GM06990 (cell line): ENCODE measurements at regions not wholly inside any gene's neighbourhood (a gene's known extent, or its start where the extent isn't known, plus 50 kb on each side); places are given as distances from the start of the nearest gene placed in this dataset.

Experiments
- DNase-seq: peaks from one replicate; pipeline ENCODE4 v3.0.0-alpha.2; 2011; ENCODE audit not compliant: insufficient read length; ENCODE audit errors: extremely low read depth
- H3K27me3 ChIP-seq: replicated peaks from 2 replicates; pipeline ENCODE4 v1.6.0; 2011; ENCODE audit warnings: low read length; ENCODE audit not compliant: control insufficient read depth, insufficient read depth
- H3K36me3 ChIP-seq: 2 replicates; pipeline ENCODE4 v1.5.1; 2011; ENCODE audit warnings: low read length; ENCODE audit not compliant: control insufficient read depth, insufficient read depth
- H3K4me3 ChIP-seq: replicated peaks from 2 replicates; pipeline ENCODE4 v1.5.1; 2011; ENCODE audit warnings: low read depth, mild to moderate bottlenecking, control low read depth, low read length
- TF ChIP-seq, protein P1 (sequence below): IDR thresholded peaks from 2 replicates; pipeline ENCODE4 v1.5.1; 2011; ENCODE audit warnings: low read length, control low read depth, mild to moderate bottlenecking, inconsistent platforms; ENCODE audit not compliant: insufficient read depth, poor library complexity, severe bottlenecking

DNA sequence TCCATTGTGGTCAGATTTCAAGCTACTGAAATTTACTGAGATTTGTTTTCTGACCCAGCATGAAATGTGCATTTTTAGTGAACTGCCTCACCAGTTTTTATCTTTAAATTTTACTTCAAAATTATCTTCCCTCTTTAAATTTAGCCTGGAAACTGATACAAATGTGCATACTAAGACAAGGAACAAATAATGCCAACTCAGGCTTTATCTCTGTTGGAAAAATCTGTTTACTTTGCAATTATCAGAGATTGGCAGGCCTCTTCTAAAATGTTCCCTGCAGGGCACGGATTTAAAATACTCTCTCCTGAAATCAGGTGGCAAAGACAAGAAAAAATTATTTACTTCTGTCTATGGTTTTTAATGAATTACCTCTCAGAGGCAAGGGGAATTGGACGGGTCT lies 151.0 kb upstream of the PTCH1 start:
- no peak for DNase-seq
- H3K27me3 ChIP-seq: no peaks in the 10 kb centered on the region; the same call in 1 of the 2 replicates
- TF ChIP-seq, protein P1, sequence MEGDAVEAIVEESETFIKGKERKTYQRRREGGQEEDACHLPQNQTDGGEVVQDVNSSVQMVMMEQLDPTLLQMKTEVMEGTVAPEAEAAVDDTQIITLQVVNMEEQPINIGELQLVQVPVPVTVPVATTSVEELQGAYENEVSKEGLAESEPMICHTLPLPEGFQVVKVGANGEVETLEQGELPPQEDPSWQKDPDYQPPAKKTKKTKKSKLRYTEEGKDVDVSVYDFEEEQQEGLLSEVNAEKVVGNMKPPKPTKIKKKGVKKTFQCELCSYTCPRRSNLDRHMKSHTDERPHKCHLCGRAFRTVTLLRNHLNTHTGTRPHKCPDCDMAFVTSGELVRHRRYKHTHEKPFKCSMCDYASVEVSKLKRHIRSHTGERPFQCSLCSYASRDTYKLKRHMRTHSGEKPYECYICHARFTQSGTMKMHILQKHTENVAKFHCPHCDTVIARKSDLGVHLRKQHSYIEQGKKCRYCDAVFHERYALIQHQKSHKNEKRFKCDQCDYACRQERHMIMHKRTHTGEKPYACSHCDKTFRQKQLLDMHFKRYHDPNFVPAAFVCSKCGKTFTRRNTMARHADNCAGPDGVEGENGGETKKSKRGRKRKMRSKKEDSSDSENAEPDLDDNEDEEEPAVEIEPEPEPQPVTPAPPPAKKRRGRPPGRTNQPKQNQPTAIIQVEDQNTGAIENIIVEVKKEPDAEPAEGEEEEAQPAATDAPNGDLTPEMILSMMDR: no peak
- H3K36me3 ChIP-seq: no peaks in the 10 kb centered on the region
- no peak overlapping the region for H3K4me3 ChIP-seq

DNA sequence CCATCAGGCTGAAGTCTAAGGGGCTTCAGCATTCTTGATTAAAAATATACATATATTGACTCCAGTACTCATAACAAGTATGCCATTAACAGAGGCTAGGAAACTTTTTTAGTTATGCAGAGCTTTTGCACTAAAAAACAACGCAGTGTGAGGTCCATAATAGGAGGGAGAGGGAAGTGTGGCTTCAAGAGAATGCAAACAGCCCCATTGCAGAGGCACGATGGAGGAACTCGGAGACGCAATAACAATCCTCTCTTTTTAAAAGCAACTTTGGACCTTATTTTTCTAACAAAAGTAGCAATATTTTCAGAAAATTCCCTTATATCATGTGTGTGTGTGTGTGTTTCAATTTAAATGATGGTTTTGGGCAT lies 150.0 kb upstream of the PTCH1 start:
- Histone ChIP-seq H3K4me3 (no peak overlapping the region), H3K36me3 (no peaks in the 10 kb centered on the region), H3K27me3 (no peaks in the 10 kb centered on the region; the same call in 1 of the 2 replicates)
- no peak for DNase-seq
- TF ChIP-seq, protein P1: no peak

- H3K27me3 ChIP-seq: no peaks in the 10 kb centered on the region; the same call in 1 of the 2 replicates
- no peak for DNase-seq
- H3K36me3 ChIP-seq: no peaks in the 10 kb centered on the region
- TF ChIP-seq, protein P1: no peak
- H3K4me3 ChIP-seq: no peak overlapping the region
These were observed 149.5 kb upstream of the PTCH1 start for GRCh38 chr9:95666096-95666784.

- H3K36me3 ChIP-seq: no peaks in the 10 kb centered on the region
- no peak overlapping the region for H3K4me3 ChIP-seq
- no peak for DNase-seq
- TF ChIP-seq, protein P1: no peak
- no peaks in the 10 kb centered on the region for H3K27me3 ChIP-seq
These were observed 136.5 kb upstream of the PTCH1 start for GRCh38 chr9:95653246-95653645.

- TF ChIP-seq, protein P1: no peak
- Histone ChIP-seq H3K36me3 (no peaks in the 10 kb centered on the region), H3K27me3 (no peaks in the 10 kb centered on the region), H3K4me3 (no peak overlapping the region)
- no peak for DNase-seq
These were observed 133.9 kb upstream of the PTCH1 start for GRCh38 chr9:95650720-95651119.

- no peak overlapping the region for H3K4me3 ChIP-seq
- H3K27me3 ChIP-seq: no peaks in the 10 kb centered on the region
- DNase-seq: no peak
- no peaks in the 10 kb centered on the region for H3K36me3 ChIP-seq
- TF ChIP-seq, protein P1: no peak
These were observed 133.0 kb upstream of the PTCH1 start for GRCh38 chr9:95649801-95650213.
